Thyroid gland (tissue), 4 donors: ENCODE measurements at regions not wholly inside any gene's neighbourhood (a gene's known extent, or its start where the extent isn't known, plus 50 kb on each side); places are given as distances from the start of the nearest gene placed in this dataset.

Experiments
- DNase-seq, 2 donors: peaks; one replicate each; pipeline ENCODE4 v3.0.0-alpha.2; 2019
- H3K27ac ChIP-seq, 3 donors: fragments of 200-600 bp; sonication (generic); 1 replicate in 2 of 3; 2 replicates in 1 of 3; pipeline ENCODE4 v1.5.1; 2016 to 2019; ENCODE audit warnings: mild to moderate bottlenecking in 1 of 3, moderate library complexity in 1 of 3
- H3K27me3 ChIP-seq: fragments of 200-600 bp; sonication (generic); one replicate; pipeline ENCODE4 v1.5.1; 2019
- H3K36me3 ChIP-seq, 2 donors: fragments of 200-600 bp; sonication (generic); one replicate each; pipeline ENCODE4 v1.5.1; 2016 to 2019
- H3K4me1 ChIP-seq, 2 donors: fragments of 200-600 bp; sonication (generic); one replicate each; pipeline ENCODE4 v1.5.1; 2017 to 2019
- H3K4me3 ChIP-seq, 3 donors: fragments of 200-600 bp; sonication (generic); replicated peaks in 1 of 3; 1 replicate in 2 of 3; 2 replicates in 1 of 3; pipeline ENCODE4 v1.5.1; 2016; ENCODE audit warnings: mild to moderate bottlenecking in 1 of 3
- H3K9me3 ChIP-seq: fragments of 200-600 bp; sonication (generic); one replicate; pipeline ENCODE4 v1.5.1; 2017
- CTCF ChIP-seq, 6 experiments: fragments of 200-600 bp in 3 of 6; fragments of 450-650 bp in 3 of 6; sonication (generic) in 3 of 6; IDR thresholded peaks; one replicate each; pipeline ENCODE4 v1.5.1; 2016 to 2019; ENCODE audit warnings: antibody characterized with exemption in 6 of 6, mild to moderate bottlenecking in 2 of 6, inconsistent platforms in 1 of 6, moderate library complexity in 1 of 6
- POLR2A ChIP-seq, 2 donors: fragments of 450-650 bp; IDR thresholded peaks; one replicate each; pipeline ENCODE4 v1.6.1; 2017; ENCODE audit warnings: antibody characterized with exemption in 2 of 2, mild to moderate bottlenecking in 2 of 2, moderate library complexity in 1 of 2
- WGBS, 2 donors: methylation state at CpG; one replicate each; pipeline ENCODE4 v1.1.5; 2017; 5-methylcytosine and 5-hydroxymethylcytosine counted together
- intact Hi-C: fragments of 100-400 bp; cut with DNase I; formaldehyde crosslinking; loops from one replicate; pipeline ENCODE4 v1.15.1; 2023

- H3K36me3 ChIP-seq, result no peaks in the 10 kb centered on the region
- H3K27me3 ChIP-seq, result no peaks in the 10 kb centered on the region
- intact Hi-C loops, result loop anchor here (10.0 kb wide), 1 partner anchor 778 kb away; no protein-coding TSS in a partner anchor
- no peak overlapping the region for H3K27ac ChIP-seq
- WGBS, 2 donors, result 89 to 93% methylated on average over 3 of the region's 3 CpGs
- no peak overlapping the region for H3K4me3 ChIP-seq
- TF ChIP-seq CTCF (IDR thresholded peaks at IDR 0.05) (no peak), POLR2A (IDR thresholded peaks at IDR 0.05) (no peak)
- H3K4me1 ChIP-seq, result peaks cover 24 to 42% of the 10 kb centered on the region in 2 donors
- H3K9me3 ChIP-seq, result no peaks in the 10 kb centered on the region
- no peak for DNase-seq
These were observed 426.7 kb downstream of the PLPP3 start for GRCh38 chr1:56152635-56153034.

- no peak for TF ChIP-seq POLR2A (IDR thresholded peaks at IDR 0.05)
- TF ChIP-seq CTCF (IDR thresholded peaks at IDR 0.05), result no peak
- H3K36me3 ChIP-seq, result no peaks in the 10 kb centered on the region
- WGBS, 2 donors, result 93 to 94% methylated on average over 2 of the region's 2 CpGs
- H3K27ac ChIP-seq, result no peak overlapping the region
- H3K4me1 ChIP-seq, result peaks cover 20 to 46% of the 10 kb centered on the region in 2 donors
- H3K4me3 ChIP-seq, result no peak overlapping the region
- no peak for DNase-seq
- H3K27me3 ChIP-seq, result no peaks in the 10 kb centered on the region
- H3K9me3 ChIP-seq, result no peaks in the 10 kb centered on the region
- intact Hi-C loops, result loop anchor here (10.0 kb wide), 1 partner anchor 777 kb away; no protein-coding TSS in a partner anchor
These were observed 428.0 kb downstream of the PLPP3 start for GRCh38 chr1:56151402-56151801.

GRCh38 chr1:56150441-56151215 is 428.7 kb downstream of the PLPP3 start:
- no peaks in the 10 kb centered on the region for H3K36me3 ChIP-seq
- no peak overlapping the region for H3K27ac ChIP-seq
- 88 to 98% methylated on average over 5 of the region's 5 CpGs for WGBS, 2 donors
- no peak for DNase-seq
- no peaks in the 10 kb centered on the region for H3K9me3 ChIP-seq
- H3K4me1 ChIP-seq, result peaks cover 26 to 53% of the 10 kb centered on the region in 2 donors
- TF ChIP-seq POLR2A (IDR thresholded peaks at IDR 0.05) (no peak), CTCF (IDR thresholded peaks at IDR 0.05) (no peak)
- intact Hi-C loops, result loop anchor here (10.0 kb wide), 1 partner anchor 776 kb away; no protein-coding TSS in a partner anchor
- no peak overlapping the region for H3K4me3 ChIP-seq
- no peaks in the 10 kb centered on the region for H3K27me3 ChIP-seq

GRCh38 chr1:56149761-56150160 is 429.6 kb downstream of the PLPP3 start:
- DNase-seq, result peak in 1 of 2 donors; percentile 27
- no peak overlapping the region for H3K4me3 ChIP-seq
- intact Hi-C loops, result loop anchor here (10.0 kb wide), 1 partner anchor 775 kb away; no protein-coding TSS in a partner anchor
- TF ChIP-seq CTCF (IDR thresholded peaks at IDR 0.05), result no peak
- peaks cover 26 to 56% of the 10 kb centered on the region in 2 donors for H3K4me1 ChIP-seq
- no peaks in the 10 kb centered on the region for H3K9me3 ChIP-seq
- H3K27me3 ChIP-seq, result no peaks in the 10 kb centered on the region
- peak overlapping the region in 1 of 3 donors; percentile 38 for H3K27ac ChIP-seq
- WGBS, 2 donors, result 65 to 67% methylated on average over 6 of the region's 6 CpGs
- H3K36me3 ChIP-seq, result no peaks in the 10 kb centered on the region
